HG03342 (cell line): ENCODE measurements at regions not wholly inside any gene's neighbourhood (a gene's known extent, or its start where the extent isn't known, plus 50 kb on each side); places are given as distances from the start of the nearest gene placed in this dataset.
"Not testable (repeated sequence)": the region's sequence is repeated elsewhere in the genome, so short reads cannot be mapped to it uniquely, and the experiment has no call there.

Source experiments
- ATAC-seq: cut with Tn5 transposase; IDR thresholded peaks from one replicate; pipeline ENCODE4 v1.9.1; 2021; ENCODE audit warnings: mild to moderate bottlenecking, moderate library complexity; ENCODE audit not compliant: unreplicated experiment

DNA sequence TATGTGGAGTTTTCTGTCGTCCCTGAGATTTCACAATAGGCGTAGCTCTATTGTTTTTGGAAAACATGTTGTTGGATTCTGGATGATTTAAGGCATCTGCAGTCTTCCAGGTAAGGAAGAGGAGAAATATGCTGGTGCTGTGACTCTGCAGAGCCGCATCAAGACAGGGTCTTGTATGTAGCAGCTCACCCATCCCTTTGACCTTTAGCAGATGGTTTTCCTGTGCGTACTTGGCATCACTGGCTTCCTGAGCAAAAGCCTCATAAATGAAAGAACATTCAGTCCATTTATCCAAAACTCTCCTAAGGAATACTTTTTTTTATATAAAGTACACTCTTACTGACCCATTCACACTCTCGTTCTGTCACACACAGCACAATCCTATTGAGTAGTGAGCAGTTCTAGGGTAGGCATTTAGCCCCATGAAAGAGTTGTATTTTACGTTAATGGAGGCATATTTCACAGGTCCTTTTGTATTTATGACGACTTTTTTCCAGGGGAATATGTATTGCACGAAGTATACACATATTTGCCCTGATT is 443.9 kb downstream of the STK39 start:
- no peak for ATAC-seq

DNA sequence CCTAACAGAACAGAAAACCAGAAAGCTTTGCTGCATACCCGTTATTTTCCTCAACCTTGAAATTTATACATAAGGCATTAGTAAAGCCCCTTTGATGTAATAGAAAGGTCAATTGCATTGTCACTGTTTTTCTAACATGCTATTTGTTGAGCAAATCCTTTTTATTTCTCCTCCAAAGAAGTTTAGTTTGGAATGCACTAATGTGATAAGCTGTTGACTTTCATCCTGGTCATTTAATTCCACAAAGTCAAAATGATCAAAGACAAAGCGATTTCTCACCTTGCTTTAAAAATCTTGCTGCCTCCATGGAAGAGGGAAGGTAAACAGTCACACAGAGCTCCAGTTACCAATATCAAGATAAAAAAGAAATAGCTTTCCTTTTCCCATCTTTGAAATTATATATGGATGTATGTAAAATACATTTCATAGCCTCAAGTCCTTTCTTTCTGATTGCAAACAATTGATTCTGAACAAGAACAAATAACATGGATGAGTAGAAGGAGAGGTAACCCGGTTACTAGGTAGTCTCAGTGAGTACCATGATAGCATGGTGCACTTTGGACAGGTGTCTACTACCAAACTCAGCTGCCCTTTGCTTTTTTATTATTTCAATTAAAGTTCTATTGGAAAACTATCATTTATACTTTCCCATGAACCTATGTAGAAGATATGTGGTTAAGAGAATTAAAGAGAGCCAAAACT is 452.7 kb downstream of the STK39 start:
- no peak for ATAC-seq

DNA sequence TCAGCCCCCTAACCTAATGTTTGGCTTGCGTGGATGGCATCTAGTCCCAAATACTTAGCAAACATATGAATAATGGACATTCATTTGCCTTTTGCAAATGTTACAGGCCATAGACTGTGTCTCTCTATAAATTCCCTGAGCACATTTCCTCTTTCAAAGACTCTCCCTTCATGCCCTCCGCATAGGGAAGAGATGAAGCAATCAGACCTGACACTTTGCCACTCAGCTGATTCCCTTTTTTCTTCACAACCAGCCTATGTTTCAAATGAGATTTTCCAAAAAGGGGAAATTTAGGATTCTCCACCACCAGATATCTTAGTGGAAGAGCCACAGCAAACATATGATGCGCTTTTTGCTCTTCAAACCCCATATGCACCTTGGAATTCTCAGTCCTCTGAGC is 453.7 kb downstream of the STK39 start:
- ATAC-seq = no peak

DNA sequence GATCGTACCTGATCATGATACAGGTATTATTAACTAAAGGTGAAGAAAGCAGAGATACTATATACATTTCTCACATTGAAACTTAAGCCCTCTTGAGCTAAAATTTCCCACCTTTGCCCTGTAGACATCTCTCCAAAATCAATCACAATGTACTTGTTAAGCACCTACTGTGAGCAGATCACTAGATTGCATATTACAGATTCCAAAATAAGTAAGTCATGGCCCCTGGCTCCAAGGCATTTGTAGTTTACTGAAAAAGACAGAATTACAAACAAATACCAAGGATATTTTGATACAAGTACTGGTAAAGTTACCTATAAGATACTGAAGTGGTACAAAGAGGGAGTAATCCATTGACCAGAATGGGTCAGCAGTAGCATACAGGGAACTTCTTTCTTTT is 455.3 kb downstream of the STK39 start:
- no peak for ATAC-seq

DNA sequence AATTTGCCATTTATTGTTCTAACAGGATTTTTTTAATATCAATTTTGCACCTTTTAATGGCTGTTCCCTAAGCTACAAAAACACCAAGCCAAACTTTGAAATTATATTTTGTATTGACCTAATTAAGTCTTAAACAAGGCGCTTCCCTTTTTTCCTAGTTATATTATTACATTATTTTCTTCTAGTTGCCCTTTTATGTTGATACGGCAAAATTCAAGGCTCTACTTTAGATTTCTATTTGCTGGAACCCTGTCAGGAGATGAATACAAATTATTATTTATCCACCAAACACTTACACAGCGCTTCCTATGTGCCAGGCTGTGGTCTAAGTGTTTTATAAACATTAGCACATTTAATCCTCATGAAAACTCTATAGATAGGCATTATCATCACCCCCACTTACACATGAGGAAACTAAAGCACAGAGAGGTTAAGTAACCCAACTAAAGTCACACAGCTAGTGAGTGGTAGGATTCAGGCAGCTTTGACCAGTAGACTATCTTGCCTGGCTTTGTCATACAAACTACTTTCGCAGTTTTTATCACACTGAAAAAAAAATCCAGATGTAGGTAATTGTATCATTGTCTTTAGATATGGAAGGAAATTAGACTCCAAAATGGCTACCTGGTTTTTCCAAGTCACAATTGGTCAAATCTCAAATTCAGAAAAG is 456.5 kb downstream of the STK39 start:
- ATAC-seq = no peak

DNA sequence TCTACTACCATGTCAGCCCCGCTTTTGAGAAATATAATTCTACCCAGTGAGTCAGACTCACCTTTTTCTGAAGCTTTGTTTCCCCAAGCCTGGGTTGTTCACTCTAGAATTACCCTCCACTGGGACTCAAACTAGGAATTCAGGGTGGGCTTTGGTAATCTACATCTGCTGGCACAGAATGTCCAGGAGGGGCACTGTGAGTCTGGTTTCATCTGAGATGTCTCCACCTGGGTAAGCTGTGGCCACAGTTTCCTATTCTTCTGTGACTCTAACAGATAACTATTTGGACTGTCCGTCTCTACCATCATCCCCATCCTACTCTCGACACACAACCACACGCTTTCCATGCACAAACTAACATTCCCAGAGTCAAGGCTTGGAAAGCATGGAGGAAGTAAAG is 457.2 kb downstream of the STK39 start:
- no peak for ATAC-seq

DNA sequence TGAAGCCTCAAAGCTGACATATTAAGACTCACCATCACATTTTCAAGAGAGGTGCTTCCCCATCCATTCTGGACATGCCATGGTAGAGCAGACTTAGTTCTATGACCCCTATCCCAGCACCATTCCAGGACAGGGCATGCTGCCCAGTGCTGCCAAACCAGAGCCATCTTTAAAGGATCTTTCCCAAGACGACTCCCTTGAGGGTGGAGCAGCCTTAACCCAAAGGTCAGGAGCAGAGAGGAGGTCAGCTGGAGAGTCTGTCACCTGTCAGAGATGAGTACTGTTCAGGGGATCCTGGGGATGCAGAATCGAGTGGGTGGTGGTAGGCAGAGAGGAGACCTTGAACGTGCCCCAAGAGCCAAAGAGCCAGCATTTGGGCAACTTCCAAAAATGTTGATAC is 459.8 kb downstream of the STK39 start:
- no peak for ATAC-seq

DNA sequence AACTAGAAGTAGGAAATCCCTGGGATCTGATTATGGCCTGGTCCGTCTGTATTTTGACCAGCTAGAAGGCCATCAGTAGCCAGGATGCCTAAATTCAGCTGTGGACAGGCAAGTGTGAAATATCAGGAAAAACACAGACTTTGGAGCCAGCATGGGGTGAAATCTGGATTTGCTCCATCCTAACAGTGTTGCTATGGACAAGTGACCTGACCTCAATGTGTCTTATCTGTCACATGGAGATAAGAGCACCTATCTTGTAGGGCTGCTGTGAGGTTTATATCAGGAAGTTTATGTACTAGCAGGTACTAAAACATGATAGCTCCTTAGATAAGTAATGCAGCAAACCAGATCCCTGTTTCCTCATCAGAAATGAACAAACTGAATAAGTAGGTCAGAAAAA is 460.4 kb downstream of the STK39 start:
- no peak for ATAC-seq

DNA sequence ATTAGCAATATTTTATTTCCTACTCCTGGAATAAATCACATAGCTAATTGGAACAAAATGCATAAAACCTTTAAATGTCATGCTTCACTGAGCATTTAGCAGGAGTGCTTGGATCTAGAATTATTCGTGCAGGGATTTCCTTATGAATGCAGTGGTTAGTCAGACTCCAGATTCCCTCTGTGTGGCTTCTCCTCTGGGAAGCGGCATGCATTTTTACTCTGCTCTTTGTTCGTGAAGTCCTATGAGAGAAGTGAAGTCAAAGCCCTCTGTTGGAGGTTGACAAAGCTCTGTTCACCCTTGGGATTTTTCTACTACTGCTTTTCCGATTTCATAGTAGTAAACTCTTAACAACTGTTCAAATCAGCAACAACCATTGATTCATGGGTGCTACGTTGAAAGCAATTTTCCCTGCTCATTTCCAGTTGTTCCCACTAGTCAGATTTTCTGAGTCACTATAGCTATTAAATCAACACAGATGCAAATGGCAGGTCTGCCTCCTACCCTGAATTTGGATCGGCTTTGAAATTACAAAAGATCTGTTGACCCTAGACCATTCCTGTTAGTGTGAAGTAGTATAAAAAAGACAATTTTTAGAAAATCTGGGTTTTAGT is 461.7 kb downstream of the STK39 start:
- no peak for ATAC-seq

DNA sequence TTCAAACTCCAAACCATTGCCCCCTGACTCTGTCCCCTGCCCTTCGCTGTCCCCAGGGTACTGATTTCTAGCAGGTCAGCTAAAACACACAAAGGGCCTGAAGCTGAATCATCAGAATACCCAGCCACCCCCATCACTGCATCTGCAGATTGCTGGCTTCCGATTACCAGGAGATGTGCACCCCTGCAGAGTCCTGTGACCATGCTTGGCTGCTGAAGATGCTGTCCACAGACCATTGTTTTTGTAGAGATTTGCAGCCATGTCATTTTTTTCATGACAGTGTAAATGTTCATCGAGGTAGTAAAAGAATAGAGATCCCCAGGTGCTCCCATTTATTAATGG is 463.3 kb downstream of the STK39 start:
- no peak for ATAC-seq

DNA sequence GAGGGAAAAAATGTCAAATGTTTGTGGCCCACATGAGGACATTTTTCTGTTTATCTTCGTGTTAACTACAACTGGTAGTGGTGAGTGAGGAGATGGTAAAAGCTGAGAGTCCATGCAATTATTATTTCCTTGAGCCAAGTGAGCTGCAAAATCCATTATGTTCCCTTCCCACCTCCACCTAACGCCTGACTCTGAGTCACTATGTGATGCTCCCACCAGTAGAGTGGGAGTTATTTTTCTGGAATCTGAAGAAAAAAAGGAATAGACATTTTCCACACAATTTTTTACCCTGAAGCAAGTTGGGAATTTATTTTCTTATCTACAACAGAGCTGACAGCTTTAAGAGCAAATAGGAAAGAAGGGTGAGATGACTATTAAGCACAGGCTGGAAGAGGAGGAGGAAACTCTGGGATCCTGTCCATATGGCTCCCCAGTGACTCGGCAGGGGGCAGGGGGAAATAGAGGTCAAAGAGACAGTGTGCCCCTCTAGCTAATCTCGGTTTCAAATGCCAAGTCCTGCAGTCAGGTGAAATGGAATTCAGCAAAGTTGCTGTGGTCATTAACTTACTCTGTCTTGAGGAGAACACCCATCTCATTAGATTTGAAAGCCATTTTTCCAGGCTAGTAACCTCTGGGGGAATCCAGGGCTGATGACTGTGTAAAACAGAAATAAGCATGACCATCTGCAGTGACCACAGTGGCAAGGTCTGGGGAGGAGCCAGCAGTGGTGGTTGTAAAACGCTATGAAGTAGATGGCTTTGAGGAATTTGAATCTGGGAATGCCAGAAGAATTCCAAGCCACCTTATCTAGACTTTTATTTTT is 463.9 kb downstream of the STK39 start:
- ATAC-seq = no peak

DNA sequence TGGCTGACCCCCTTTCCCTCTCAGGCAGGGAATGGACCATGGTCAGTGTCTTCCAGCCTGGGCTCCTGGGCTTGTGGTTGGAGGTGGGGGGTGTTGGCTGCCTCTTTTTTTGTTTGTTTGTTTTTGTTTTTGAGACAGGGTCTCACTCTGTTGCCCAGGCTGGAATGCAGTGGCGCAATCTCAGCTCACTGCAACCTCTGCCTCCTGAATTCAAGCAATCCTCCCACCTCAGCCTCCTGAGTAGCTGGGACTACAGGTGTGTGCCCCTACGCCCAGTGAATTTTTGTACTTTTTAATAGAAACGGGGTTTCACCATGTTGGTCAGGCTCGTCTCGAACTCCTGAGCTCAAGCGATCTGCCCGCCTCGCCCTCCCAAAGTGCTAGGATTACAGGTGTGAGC is 465.8 kb downstream of the STK39 start:
- not testable (repeated sequence) for ATAC-seq

DNA sequence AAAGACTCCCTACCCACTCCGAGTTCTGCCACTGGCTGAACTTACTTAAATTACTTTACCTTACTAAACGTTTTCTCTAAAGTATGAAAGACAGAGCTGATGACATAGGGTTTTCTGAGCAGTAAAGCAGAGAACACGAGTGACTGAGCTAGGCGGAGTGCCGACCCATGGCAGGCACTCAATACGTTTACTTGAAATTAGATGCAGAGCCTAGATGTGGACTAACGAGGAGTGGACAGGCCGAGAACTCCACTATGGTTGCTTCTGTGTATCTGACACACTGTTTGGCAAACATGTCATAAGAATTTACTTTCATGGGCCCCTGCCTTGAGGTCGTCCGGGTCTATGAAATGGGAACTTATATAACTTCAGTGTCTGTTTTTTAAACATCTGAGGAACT is 471.0 kb downstream of the STK39 start:
- no peak for ATAC-seq

DNA sequence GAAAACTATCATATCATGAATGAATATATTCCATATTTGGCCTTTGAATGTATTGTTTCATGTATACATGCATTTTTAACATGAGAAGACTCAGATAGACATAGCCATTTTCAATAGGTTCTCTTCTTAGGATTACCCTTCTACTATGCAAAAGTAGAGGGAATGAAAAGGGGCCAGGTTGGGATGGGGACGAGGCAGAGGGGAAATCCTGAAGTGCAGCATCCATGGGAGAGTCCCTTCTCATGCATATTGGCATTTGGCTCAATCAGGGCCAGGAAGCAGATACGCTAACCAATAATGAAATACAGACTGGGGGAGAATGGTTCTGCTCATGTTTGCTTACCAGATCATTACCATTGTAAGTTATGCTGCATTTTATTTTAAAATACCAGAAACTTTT is 475.8 kb downstream of the STK39 start:
- no peak for ATAC-seq

DNA sequence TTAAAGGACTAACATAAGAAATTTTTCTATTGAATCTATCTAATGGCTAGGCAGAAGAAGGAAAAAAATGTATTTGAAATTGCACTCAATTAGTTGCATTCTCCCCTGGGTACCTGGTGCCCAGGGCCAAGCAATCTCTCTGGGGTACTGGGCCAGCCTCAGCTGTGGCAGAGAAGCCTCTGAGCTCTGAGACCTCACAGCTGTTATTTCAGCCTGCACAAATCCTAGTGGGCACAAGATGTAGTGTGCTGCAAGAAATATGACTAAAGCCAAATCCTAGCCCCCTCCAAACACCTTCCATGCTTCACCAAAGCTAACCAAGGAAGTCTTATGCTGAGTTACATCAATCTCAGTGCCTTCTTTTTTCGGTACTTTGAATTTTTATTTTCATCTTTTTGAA is 478.4 kb downstream of the STK39 start:
- no peak for ATAC-seq

DNA sequence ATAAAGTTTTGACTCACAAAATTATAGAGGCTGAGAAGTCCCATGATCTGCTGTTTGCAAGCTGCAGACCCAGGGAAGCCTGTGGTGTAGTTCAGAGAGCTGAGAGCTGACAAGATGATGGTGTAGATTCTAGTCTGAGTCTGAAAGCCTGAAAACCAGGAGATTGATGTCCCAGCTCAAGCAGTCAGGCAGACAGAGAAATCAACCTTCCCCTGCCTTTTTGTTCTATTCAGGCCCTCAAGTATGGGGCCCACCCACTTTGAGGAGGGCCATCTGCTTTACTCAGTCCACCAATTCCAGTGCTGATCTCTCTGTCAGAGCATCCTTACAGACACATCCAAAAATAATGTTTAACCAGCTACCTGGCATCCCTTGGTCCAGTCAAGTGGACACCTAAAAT is 479.6 kb downstream of the STK39 start:
- ATAC-seq = no peak

DNA sequence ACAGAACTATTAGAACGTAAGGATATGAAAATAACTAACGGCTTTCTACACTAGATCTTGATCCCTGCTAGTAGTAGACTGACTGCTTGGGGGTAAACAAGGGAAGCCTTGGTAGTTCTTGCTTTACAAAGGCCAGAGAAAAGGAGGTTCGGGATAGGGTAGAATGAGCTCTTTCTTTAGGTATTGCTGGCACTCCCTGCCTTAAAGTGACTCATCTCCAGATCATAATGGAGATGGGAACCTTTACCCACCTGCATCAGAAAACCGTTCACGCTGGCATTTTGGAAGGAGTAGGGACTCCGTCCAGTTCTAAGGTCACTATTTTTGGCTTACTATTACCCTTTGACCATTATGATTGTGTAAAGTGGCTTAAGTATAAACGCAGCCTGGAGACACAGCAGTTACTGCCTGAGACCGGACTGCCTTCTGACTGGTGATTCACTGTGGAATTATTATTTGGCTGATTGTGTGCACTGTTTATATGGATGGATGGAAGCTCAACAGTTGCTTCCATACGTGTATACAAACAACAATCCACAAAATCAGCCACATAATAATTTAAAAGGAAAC is 482.5 kb downstream of the STK39 start:
- ATAC-seq = no peak

DNA sequence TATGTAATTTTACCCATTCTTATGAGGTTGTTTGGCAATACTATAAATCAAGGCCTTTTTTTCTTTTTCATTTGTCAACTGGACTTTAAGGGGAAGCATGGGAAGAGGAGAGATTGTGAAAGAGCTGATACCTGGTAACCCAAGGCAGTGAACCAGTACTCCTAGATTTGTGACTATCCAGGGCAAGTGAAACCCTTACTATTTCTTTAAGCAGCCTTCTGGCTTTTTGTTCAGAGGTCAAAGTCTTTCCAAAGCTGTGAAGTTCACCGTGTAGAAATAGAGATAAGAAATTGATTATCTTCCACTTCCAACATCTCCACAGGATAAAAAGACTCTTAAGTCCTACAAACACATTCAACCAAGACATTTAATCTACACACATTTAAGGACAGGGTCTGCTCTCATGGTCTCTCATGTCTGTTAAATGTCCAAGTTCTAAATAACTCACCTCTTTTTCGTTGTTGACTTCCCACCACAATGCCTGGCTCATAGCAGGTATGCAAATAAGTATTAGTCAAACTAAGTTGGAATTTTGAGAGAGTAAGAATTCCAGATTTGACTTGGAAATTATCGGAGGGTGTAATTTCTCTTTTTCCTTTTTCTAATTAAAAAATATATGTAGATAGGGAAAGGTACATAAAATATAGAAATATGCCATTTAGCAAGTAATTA is 485.8 kb downstream of the STK39 start:
- ATAC-seq = no peak

DNA sequence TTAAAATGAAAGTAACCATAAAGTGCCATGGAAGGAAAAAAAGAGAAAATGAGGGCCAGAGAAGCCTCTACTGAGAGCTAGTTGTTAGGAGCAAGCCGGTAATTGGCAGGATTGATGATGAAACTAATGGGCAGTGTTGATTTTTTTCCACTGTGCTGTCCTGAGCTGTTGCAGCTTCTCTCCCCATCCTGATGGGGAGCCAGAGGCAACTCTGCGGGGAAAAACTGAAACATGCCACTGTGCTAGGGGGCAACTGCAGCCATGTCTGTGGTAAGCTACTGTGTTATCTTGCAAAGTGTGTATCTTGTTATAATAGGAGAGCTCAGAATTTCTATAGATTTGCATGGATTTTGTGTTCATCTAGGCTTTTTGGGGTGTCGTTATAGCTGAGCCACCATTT is 487.9 kb downstream of the STK39 start:
- no peak for ATAC-seq

DNA sequence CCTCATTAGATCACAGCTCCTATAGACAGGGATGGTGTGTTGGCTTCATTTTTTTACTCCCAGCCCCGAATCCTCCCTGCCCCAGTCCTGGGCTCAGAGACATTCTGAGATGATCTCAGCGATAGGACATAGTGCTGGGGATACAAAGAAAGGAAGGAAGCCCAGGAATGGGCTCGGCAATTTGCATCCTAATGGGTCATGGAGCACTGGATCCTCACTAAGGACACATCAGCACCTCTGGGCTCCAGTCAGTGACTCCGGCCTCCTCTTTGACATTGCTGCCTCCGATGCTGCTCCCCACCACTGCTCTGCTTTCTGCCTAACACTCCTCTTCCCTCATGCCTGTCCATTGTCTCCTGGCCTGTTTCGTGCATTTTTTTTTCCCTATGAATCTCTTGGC is 489.1 kb downstream of the STK39 start:
- no peak for ATAC-seq

DNA sequence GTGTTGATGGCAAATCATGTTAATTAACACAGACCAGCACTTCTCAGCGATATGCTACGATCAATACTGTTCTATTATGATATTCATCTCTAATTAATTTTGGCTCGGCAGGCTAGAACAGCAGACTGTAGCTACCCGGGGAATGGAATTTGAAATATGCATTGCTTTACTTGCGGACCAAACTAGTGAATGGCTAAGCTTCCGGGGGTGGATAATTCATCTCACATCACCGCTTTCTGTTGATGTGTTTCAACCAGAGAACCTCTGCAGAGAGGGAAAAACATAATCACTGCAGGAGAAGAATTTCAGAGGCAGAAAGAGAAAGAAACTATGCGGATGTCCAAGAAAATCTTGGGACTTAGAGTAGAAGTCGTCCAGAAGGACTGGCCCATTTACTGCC is 490.9 kb downstream of the STK39 start:
- no peak for ATAC-seq
